PC-3 (cell line): ENCODE measurements at regions not wholly inside any gene's neighbourhood (a gene's known extent, or its start where the extent isn't known, plus 50 kb on each side); places are given as distances from the start of the nearest gene placed in this dataset.

ENCODE experiments used
- CTCF ChIP-seq: fragments of 300-600 bp; sonication (generic); conservative IDR thresholded peaks from 2 replicates; pipeline ENCODE4 v1.5.1; 2017; ENCODE audit warnings: antibody characterized with exemption, low read depth, mild to moderate bottlenecking, low read length
- EZH2 ChIP-seq: fragments of 300-600 bp; sonication (generic); IDR thresholded peaks from one replicate; pipeline ENCODE4 v1.6.1; 2017; ENCODE audit warnings: antibody characterized with exemption, mild to moderate bottlenecking, low read length; ENCODE audit not compliant: unreplicated experiment
- EZH2phosphoT487 ChIP-seq: fragments of 300-600 bp; sonication (generic); IDR thresholded peaks from 2 replicates; pipeline ENCODE4 v1.6.1; 2018; ENCODE audit warnings: mild to moderate bottlenecking, antibody characterized with exemption, low read length, borderline replicate concordance

GRCh38 chr6:170224694-170225660 is 65.9 kb downstream of the DLL1 start:
- TF ChIP-seq CTCF, result no peak
- no peak for TF ChIP-seq EZH2phosphoT487
- TF ChIP-seq EZH2, result no peak
